ENCODE measurements at regions not wholly inside any gene's neighbourhood (a gene's known extent, or its start where the extent isn't known, plus 50 kb on each side); places are given as distances from the start of the nearest gene placed in this dataset.
A peak's percentile ranks its signal among the peaks of the same experiment; 100 is the strongest.

GRCh38 chr2:58826795-58827194 is 585.7 kb upstream of the FANCL start:
- Histone ChIP-seq H3K9me3 (peaks cover 6% of the 10 kb centered on the region; the same call in 2 of the 3 replicates), H3K4me1 (no peaks in the 10 kb centered on the region), H3K27ac (no peak overlapping the region), H3K4me3 (no peak overlapping the region), H3K4me2 (no peak overlapping the region)
- DNase-seq (ENCODE audit: low read depth in 1 of 2, low spot score in 1 of 2) (no peak), ATAC-seq (no peak), FAIRE-seq (no peak)
- CTCF ChIA-PET: no interaction called here
- POLR2A ChIA-PET: no interaction called here
- TF ChIP-seq EHF (CRISPR knock-in tag; IDR thresholded peaks at IDR 0.05): no peak
- TF ChIP-seq CBX2 (IDR thresholded peaks at IDR 0.05; ENCODE audit: borderline replicate concordance, low read depth): no peak
- no peak for TF ChIP-seq EHMT2 (IDR thresholded peaks at IDR 0.05; ENCODE audit: low read depth)
- no peak for TF ChIP-seq E2F6 (IDR thresholded peaks at IDR 0.05; ENCODE audit: borderline replicate concordance, low read depth)
- TF ChIP-seq POLR2AphosphoS2 (conservative IDR thresholded peaks at IDR 0.05; ENCODE audit: low read length): no peak
- no peak for TF ChIP-seq NFE2L2 (conservative IDR thresholded peaks at IDR 0.05; ENCODE audit: low read length)
- no peak for TF ChIP-seq HMGXB4 (CRISPR knock-in tag; IDR thresholded peaks at IDR 0.05; ENCODE audit: borderline replicate concordance)
- no peak for TF ChIP-seq ZC3H11A (IDR thresholded peaks at IDR 0.05)
- TF ChIP-seq PHF8 (IDR thresholded peaks at IDR 0.05; ENCODE audit: borderline replicate concordance, low read depth): no peak
- no peak for TF ChIP-seq KDM1A (IDR thresholded peaks at IDR 0.05; ENCODE audit: low read depth)
- TF ChIP-seq BCL3 (IDR thresholded peaks at IDR 0.05): no peak
- no peak for TF ChIP-seq HOXB13 (CRISPR knock-in tag; IDR thresholded peaks at IDR 0.05; ENCODE audit: low read depth)
- WGBS (ENCODE audit: missing lambda C conversion rate): 38% methylated on average over 2 of the region's 2 CpGs

GRCh38 chr2:58812771-58813344 is 571.7 kb upstream of the FANCL start:
- FAIRE-seq: no peak
- POLR2A ChIA-PET: no interaction called here
- no peak overlapping the region for H3K4me2 ChIP-seq

GRCh38 chr2:58805126-58805525 is 564.0 kb upstream of the FANCL start:
- no peak for DNase-seq (ENCODE audit: low read depth in 1 of 2, low spot score in 1 of 2)
- H3K4me3 ChIP-seq: no peak overlapping the region
- TF ChIP-seq POLR2A (IDR thresholded peaks at IDR 0.05; ENCODE audit: low read length) (no peak), REST (IDR thresholded peaks at IDR 0.05) (peak; percentile 51; the same call in 1 of the 2 replicates)
- CTCF ChIA-PET: no interaction called here
- no peak for FAIRE-seq
- no peak overlapping the region for H3K4me2 ChIP-seq
- 0% methylated on average over 1 of the region's 1 CpG for WGBS (ENCODE audit: missing lambda C conversion rate)
- H3K9me3 ChIP-seq: no peaks in the 10 kb centered on the region
- H3K4me1 ChIP-seq: no peaks in the 10 kb centered on the region
- ATAC-seq: no peak
- POLR2A ChIA-PET: no interaction called here
- no peak overlapping the region for H3K27ac ChIP-seq

More at GRCh38 chr2:58812771-58813344, 571.7 kb upstream of the FANCL start:
- Histone ChIP-seq H3K4me3 (no peak overlapping the region), H3K27ac (no peak overlapping the region), H3K4me1 (no peaks in the 10 kb centered on the region), H3K9me3 (no peaks in the 10 kb centered on the region)
- TF ChIP-seq CBX8 (IDR thresholded peaks at IDR 0.05): no peak
- no peak for TF ChIP-seq NR3C1 (IDR thresholded peaks at IDR 0.05)
- TF ChIP-seq MAFK (IDR thresholded peaks at IDR 0.05; ENCODE audit: partially characterized antibody): peak; percentile 21
- CTCF ChIA-PET: no interaction called here
- no peak for ATAC-seq
- no peak for DNase-seq (ENCODE audit: low read depth in 1 of 2, low spot score in 1 of 2)
- WGBS (ENCODE audit: missing lambda C conversion rate): 8% methylated on average over 4 of the region's 4 CpGs

Measured in A549 (cell line).